IPS-NIHi7 (cell line): ENCODE measurements at regions not wholly inside any gene's neighbourhood (a gene's known extent, or its start where the extent isn't known, plus 50 kb on each side); places are given as distances from the start of the nearest gene placed in this dataset.

Experiments
- DNase-seq: peaks from one replicate; pipeline ENCODE4 v3.0.0; 2012; ENCODE audit warnings: mixed read lengths; ENCODE audit errors: extremely low spot score

- DNase-seq, result no peak
Observed at GRCh38 chr13:92938486-92939020, 288.1 kb upstream of the GPC6 start.

- no peak for DNase-seq
Observed at GRCh38 chr13:92941167-92941566, 285.4 kb upstream of the GPC6 start.

- DNase-seq, result no peak
Observed at GRCh38 chr13:92947770-92948434, 278.7 kb upstream of the GPC6 start.

GRCh38 chr13:92950771-92951170 lies 275.8 kb upstream of the GPC6 start:
- DNase-seq, result no peak

- no peak for DNase-seq
Observed at GRCh38 chr13:92951273-92951890, 275.2 kb upstream of the GPC6 start.

- DNase-seq, result no peak
Observed at GRCh38 chr13:92952161-92952560, 274.4 kb upstream of the GPC6 start.

- no peak for DNase-seq
Observed at GRCh38 chr13:92954746-92955145, 271.9 kb upstream of the GPC6 start.

- DNase-seq, result no peak
Observed at GRCh38 chr13:92959790-92960189, 266.8 kb upstream of the GPC6 start.

- no peak for DNase-seq
Observed at GRCh38 chr13:92963029-92963428, 263.6 kb upstream of the GPC6 start.

- DNase-seq, result no peak
Observed at GRCh38 chr13:92966341-92966740, 260.3 kb upstream of the GPC6 start.

- no peak for DNase-seq
Observed at GRCh38 chr13:92966900-92967299, 259.7 kb upstream of the GPC6 start.

DNA sequence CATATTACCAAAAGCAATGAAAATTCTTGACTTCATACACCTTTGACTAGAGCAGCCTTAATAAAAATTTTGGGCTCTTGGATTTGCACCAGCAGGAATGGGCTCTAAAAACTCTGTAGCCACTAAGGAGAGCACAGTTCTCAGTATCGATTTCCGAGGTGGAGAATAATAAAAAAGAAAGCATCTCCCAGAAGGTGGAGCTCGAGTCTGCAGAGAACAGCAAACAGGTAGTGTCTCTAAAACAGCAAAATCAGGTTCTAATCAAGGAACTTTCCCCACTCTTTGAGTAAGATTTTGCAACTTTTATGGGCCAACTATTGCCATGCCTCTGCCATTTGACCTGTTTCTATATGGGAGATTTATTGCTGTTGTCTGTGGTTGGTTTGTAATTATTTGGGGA lies 258.7 kb upstream of the GPC6 start:
- DNase-seq, result peak; percentile 14

DNA sequence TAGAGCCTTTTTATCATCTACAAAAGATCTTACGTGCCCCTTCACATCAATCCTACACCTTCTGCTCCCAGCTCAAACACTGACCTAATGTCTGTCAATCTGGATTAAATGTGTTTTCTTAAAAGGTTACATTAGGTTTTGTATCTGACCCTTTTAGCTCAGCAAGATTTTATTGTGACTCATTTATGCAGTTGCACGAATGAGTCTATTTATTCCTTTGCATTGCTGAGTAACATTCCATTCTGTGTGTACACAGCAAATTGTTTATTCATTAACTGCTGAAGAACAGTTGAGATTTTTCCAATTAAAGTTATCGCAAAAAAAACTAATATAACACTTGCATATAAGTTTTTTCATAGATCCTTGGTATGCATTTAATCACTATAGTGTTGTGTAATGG lies 253.9 kb upstream of the GPC6 start:
- DNase-seq, result no peak

- DNase-seq, result no peak
Observed at GRCh38 chr13:92974905-92975429, 251.6 kb upstream of the GPC6 start.

DNA sequence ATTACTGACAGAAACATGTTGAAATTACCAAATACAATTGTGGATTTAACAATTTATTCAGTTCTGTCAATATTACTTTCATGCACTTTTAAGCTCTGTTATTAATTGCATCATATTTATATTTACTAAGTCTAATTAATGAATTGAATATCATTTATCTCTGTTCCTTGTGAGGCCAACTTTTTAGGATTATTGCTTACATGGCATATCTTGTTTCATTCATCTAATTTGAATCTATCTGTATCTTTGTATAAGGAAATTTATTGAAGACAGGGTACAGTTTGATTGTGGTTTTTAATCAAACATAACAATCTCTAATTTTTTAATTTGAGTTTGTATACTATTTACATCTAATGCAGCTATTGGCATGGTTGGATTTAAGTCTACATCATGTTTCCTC lies 249.9 kb upstream of the GPC6 start:
- no peak for DNase-seq

DNA sequence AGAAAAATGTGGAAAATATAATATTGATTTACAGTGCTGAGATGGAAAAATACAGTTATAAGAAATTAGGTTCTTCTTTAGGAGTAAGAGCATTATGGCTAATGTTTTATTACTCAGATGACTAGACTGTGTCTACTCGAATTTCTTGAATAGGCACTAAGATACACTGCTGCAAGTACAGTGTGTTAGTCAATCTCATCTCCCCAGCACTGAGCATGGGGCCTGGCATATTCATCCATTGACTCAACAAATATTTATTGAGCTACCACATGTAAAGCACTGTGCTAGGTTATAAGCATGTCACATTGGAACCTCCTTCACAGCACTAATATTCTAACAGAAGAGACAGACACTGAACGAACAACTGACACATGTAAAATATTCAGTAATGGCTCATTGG lies 242.5 kb upstream of the GPC6 start:
- DNase-seq, result no peak

DNA sequence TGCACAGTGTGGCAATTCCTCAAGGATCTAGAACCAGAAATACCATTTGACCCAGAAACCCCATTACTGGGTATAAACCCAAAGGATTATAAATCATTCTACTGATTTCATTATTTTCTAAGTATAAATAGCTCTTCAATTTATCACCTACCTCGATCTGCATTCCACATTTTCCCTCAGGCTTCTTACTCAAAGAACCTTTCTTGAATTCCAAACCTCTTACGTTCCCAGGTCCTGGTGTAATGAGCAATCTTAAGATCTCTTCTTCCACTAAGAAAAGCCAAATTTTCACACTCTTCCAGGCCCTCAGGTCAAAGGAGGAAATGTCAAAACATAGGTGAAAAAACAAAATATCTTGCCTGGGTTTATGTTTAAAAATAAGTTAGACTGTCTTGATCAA lies 237.3 kb upstream of the GPC6 start:
- no peak for DNase-seq

GRCh38 chr13:92991692-92992091 lies 234.9 kb upstream of the GPC6 start:
- DNase-seq, result no peak

DNA sequence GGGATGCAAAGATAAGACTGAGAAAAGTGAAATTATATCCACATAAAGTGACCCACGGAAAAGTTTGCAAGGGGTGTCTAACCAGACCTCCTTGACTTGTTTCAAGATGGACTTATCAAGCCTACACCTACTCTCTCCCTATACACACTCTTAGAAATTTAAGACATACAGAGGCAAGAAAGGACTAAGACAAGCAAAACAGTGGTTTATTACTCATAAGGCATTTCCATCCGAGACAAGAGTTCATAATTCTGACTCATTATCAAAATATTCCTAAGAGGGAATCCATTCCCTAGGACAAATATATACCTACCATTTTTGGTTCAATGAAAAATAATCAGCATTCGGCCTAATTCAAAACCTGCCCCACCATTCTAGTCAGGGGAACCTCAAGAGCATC lies 232.6 kb upstream of the GPC6 start:
- no peak for DNase-seq

GRCh38 chr13:93001866-93002461 lies 224.6 kb upstream of the GPC6 start:
- DNase-seq, result no peak

DNA sequence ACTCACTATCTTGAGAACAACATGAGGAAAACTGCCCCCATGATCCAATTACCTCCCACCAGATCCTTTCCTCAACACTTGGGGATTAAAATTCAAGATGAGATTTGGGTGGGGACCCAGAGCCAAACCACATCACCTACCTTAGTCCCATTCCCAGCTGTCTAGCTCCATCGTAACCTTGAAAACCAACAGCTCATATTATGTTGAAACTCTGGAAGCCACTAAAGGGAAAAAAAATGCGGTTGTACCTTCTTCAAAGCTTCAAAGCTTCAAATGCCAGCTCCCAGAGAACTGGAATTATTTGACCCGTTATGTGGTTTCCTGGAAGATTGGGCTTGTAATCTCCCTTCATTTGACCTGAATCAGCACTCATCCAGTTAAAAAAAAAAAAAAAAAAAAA lies 223.1 kb upstream of the GPC6 start:
- no peak for DNase-seq

GRCh38 chr13:93004919-93005318 lies 221.7 kb upstream of the GPC6 start:
- peak; percentile 14 for DNase-seq

DNA sequence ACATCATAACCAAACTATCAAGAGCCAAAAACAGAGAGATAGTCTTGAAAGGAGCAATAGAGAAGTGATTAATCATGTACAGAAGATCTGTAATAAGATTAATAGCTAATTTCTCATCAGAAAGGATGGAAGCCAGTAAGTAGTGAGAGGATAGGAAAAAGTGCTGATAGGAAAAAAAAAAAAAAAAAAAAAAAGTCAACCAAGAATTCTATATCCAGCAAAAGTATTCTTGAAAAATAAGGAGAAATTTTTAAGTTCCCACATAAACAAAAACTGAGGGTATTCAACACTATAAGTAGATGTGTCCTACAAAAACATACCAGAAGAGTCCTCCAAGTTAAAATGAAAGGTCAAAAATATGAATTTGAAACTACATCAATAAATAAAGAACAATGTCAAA lies 218.7 kb upstream of the GPC6 start:
- DNase-seq, result no peak
